ENCODE measurements at regions not wholly inside any gene's neighbourhood (a gene's known extent, or its start where the extent isn't known, plus 50 kb on each side); places are given as distances from the start of the nearest gene placed in this dataset.
"Not testable (repeated sequence)": the region's sequence is repeated elsewhere in the genome, so short reads cannot be mapped to it uniquely, and the experiment has no call there.

DNA sequence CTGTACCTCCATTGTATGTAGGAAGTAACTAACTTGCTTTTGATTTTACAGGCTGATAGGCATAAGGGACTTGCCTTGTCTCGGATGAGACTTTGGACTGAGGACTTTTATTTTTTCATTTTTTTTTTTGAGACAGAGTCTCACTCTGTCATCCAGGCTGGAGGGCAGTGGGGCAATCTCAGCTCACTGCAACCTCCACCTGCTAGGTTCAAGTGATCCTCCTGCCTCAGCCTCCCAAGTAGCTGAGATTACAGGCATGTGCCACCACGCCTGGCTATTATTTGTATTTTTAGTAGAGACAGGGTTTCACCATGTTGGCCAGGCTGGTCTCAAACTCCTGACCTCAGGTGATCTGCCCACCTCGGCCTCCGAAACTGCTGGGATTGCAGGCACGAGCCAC, 80.2 kb upstream of the SYN3 start:
- TF ChIP-seq, protein P1, sequence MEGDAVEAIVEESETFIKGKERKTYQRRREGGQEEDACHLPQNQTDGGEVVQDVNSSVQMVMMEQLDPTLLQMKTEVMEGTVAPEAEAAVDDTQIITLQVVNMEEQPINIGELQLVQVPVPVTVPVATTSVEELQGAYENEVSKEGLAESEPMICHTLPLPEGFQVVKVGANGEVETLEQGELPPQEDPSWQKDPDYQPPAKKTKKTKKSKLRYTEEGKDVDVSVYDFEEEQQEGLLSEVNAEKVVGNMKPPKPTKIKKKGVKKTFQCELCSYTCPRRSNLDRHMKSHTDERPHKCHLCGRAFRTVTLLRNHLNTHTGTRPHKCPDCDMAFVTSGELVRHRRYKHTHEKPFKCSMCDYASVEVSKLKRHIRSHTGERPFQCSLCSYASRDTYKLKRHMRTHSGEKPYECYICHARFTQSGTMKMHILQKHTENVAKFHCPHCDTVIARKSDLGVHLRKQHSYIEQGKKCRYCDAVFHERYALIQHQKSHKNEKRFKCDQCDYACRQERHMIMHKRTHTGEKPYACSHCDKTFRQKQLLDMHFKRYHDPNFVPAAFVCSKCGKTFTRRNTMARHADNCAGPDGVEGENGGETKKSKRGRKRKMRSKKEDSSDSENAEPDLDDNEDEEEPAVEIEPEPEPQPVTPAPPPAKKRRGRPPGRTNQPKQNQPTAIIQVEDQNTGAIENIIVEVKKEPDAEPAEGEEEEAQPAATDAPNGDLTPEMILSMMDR (IDR thresholded peaks at IDR 0.05; ENCODE audit: low read depth, low read length), result not testable (repeated sequence)
- TF ChIP-seq POLR2A (IDR thresholded peaks at IDR 0.05; ENCODE audit: extremely low read depth, insufficient read length); MYC (IDR thresholded peaks at IDR 0.05; ENCODE audit: low read depth, low read length): not testable (repeated sequence)
- TF ChIP-seq, protein P2, sequence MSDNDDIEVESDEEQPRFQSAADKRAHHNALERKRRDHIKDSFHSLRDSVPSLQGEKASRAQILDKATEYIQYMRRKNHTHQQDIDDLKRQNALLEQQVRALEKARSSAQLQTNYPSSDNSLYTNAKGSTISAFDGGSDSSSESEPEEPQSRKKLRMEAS (IDR thresholded peaks at IDR 0.05; ENCODE audit: low read depth, low read length), result not testable (repeated sequence)

All from NB4 (cell line).